Epithelial cell of esophagus (primary cell): ENCODE measurements at regions not wholly inside any gene's neighbourhood (a gene's known extent, or its start where the extent isn't known, plus 50 kb on each side); places are given as distances from the start of the nearest gene placed in this dataset.

ENCODE experiments used
- DNase-seq: peaks from one replicate; pipeline ENCODE4 v3.0.0; 2010; ENCODE audit warnings: low read depth
- H3K4me3 ChIP-seq: 2 replicates; pipeline ENCODE4 v1.5.1; 2011; ENCODE audit warnings: mild to moderate bottlenecking, low read length, control low read depth
- TF ChIP-seq, protein P1 (sequence below): IDR thresholded peaks from 2 replicates; pipeline ENCODE4 v1.5.1; 2011; ENCODE audit warnings: low read depth, mild to moderate bottlenecking, low read length, control low read depth, inconsistent platforms; ENCODE audit not compliant: insufficient read depth; ENCODE audit errors: missing control alignments

DNA sequence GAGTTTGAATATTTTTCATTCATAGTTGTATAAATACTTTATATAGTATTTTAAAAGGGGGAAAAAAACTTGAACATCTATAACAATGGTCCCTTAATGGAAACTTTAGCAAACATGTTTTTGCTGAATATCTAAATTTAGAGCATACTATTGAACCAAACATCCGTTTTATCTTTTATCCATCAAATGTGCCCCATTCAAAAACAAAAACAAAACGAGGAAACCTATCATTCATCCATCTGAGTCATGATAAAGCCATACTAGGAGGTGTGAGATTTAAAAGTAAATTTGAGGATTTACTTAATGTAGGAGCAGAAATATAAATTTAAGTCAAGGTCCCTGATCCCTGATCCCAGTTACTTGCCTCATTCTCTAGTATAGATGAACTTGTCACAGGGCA lies 463.6 kb upstream of the MDFIC2 start:
- H3K4me3 ChIP-seq = no peak overlapping the region
- TF ChIP-seq, protein P1, sequence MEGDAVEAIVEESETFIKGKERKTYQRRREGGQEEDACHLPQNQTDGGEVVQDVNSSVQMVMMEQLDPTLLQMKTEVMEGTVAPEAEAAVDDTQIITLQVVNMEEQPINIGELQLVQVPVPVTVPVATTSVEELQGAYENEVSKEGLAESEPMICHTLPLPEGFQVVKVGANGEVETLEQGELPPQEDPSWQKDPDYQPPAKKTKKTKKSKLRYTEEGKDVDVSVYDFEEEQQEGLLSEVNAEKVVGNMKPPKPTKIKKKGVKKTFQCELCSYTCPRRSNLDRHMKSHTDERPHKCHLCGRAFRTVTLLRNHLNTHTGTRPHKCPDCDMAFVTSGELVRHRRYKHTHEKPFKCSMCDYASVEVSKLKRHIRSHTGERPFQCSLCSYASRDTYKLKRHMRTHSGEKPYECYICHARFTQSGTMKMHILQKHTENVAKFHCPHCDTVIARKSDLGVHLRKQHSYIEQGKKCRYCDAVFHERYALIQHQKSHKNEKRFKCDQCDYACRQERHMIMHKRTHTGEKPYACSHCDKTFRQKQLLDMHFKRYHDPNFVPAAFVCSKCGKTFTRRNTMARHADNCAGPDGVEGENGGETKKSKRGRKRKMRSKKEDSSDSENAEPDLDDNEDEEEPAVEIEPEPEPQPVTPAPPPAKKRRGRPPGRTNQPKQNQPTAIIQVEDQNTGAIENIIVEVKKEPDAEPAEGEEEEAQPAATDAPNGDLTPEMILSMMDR = no peak
- no peak for DNase-seq

DNA sequence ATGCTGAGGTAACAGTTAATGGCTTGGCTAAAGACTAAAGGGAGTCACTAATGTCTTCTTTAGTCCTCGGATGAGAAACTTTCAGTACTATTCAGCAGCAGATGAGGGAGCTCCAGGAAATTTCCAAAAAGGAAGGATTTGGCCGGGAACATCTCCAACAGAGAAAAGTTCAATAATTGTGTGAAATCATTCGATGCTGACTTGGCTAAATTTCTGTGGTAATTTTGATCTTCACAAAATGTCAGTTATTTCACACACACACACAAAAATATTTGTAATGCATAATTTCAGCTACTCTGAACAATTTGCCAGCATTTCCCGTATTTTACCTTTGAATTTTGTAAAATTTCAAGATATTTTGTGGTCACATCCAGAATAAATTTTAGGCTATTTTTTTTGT lies 462.8 kb upstream of the MDFIC2 start:
- DNase-seq = no peak
- TF ChIP-seq, protein P1 = no peak
- H3K4me3 ChIP-seq = no peak overlapping the region

DNA sequence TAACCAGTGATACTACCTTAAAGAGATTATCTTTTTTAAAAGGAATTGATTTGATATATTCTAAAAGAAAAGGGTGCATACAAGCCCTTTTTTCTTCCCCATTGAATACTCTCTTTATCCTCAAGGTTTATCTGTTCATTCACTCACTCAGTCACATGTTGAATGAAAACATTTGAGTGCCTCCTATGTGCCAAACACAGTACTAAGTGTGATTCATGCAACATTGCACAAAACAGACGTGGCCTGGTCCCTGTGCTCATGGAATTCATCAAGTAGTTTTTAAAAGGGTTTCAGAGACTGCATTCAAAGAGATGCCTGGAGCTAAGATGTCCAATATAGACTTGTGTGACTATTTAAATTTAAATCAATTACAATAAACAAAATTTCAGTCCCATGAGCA lies 462.2 kb upstream of the MDFIC2 start:
- H3K4me3 ChIP-seq = no peak overlapping the region
- TF ChIP-seq, protein P1 = no peak
- peak; percentile 17 for DNase-seq

DNA sequence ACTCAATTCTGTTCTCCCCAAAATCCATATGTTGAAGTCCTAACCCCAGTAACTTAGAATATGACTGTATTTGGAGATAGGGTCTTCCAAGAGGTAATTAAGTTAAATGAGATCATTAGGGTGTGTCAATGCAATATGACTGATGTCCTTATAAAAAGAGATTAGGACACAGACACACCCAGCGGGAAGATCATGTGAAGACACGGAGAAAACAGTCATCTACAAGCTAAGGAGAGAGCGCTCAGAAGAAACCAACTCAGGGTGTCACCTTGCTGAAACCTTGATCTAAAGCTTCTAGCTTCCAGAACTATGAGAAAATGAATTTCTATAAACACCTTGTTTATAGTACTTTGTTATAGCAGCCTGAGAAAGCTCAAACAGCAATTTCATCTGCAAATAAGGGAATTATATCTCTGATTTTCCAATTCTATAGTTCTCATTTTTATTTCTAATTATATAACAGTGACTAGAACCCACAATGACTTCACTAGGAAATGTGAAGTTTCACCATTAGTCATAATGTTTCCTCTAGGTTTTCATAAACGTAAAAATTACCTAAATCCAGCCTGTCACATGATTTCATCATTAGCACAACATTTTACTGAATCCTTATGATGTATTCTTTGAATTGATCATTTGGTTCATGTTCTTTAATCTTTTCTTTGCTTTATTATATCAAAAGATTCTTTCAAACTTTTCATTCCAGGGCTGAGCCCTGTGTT lies 459.1 kb upstream of the MDFIC2 start:
- H3K4me3 ChIP-seq = no peak overlapping the region
- TF ChIP-seq, protein P1 = no peak
- peak; percentile 64 for DNase-seq

DNA sequence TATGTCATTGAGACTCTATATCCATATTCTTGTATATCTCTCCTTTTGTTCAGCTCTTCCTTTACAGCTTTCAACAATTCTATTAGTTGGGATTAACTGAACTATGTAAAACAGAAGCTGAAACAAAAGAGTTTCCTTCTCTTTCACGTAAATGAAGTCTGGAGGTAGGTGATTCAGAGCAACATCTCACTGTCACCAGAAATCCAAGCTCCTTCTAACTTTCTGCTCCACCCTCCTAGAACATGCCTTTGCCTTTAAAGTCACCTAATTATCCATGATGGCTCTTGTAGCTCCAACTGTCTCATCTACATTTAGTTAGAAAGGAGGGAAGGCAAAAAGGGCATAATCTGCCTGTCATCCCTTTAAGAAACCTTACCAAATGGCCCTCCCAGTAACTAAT lies 458.2 kb upstream of the MDFIC2 start:
- no peak overlapping the region for H3K4me3 ChIP-seq
- TF ChIP-seq, protein P1 = no peak
- DNase-seq = peak; percentile 37

DNA sequence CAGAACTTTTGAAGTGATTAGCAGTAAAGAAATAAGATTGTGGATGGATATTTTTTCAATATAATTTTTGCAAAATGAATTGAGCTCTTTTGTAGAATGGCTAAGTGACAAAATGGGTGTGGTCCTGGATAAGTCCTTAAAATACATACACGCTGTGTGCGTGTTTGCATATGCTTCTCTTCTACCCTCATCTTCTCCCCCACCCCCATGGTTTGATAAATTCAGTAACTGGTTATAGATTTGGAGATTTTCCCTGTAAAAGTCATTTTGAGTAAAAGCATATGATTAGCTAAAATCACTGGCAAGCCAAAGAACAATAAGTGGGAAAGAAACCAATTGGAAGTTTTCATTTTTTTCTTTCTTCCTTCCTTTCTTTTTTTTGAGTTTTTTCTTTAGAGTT lies 453.9 kb upstream of the MDFIC2 start:
- TF ChIP-seq, protein P1 = no peak
- no peak overlapping the region for H3K4me3 ChIP-seq
- DNase-seq = no peak

DNA sequence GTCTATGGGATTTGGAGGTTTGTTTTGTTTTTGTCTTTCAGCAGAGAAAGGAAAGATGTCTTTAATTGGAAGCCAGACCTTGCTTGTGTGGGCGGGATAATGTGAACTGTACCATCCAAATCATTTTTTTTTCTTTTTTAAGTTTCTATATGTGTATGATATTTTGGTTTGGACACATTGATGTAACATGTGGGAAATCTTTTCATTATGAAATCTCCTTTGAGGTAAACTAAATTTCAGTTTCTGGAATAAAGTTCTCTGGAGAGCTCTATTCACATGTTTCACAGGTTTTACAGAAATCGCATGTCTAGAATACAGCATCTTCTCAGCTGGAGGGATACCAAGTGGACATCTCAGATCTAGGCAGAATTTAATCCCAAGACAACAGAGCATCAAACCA lies 451.5 kb upstream of the MDFIC2 start:
- H3K4me3 ChIP-seq = no peak overlapping the region
- TF ChIP-seq, protein P1 = no peak

More for the DNA sequence above, 451.5 kb upstream of the MDFIC2 start:
- no peak for DNase-seq
